Fibroblast of villous mesenchyme (primary cell): ENCODE measurements at regions not wholly inside any gene's neighbourhood (a gene's known extent, or its start where the extent isn't known, plus 50 kb on each side); places are given as distances from the start of the nearest gene placed in this dataset.

ENCODE experiments used
- DNase-seq: peaks from one replicate; pipeline ENCODE4 v3.0.0-alpha.2; 2010; ENCODE audit warnings: low read depth
- H3K4me3 ChIP-seq: 2 replicates; pipeline ENCODE4 v1.5.1; 2011; ENCODE audit warnings: low read depth, mild to moderate bottlenecking, low read length
- TF ChIP-seq, protein P1 (sequence below): IDR thresholded peaks from 2 replicates; pipeline ENCODE4 v1.5.1; 2012; ENCODE audit warnings: low read depth, mild to moderate bottlenecking, low read length; ENCODE audit not compliant: insufficient read depth

DNA sequence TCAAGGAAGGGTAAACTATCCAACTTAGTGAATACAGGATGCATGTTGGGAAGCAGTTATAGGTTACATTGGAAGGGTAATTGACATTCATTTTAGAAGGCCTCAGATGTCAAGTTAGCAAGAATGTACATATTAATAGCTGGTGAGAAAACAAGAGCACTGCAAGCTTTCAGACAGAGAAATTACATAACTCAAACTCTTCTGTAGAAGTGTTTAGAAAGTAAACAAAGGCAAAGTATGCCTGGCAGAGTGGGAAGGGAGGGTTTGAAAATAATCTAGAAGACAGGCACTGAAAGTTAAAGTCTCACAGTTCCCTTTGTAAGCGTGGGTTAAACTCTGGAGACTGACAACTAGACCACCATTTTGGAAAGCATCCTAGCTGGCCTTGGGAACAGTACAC is 406.2 kb downstream of the ANKRD50 start:
- DNase-seq, result no peak

DNA sequence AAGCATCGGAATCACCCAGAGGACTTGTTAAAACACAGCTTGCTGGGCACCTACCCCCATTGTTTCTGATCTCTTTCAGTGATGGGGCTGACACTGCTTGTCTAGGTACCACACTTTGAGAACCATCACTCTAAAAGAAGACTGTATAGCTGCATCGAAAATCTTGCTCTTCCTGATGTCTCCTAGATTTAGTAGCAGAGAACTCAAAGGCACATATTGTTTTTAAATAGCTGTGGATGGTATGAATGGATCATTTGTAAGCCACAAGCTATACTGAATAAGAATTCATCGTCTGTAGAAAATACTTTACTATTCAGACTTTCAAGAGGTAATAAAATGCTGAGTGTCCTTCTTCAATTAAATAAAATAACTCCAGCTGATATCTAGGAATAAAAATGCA is 405.4 kb downstream of the ANKRD50 start:
- no peak overlapping the region for H3K4me3 ChIP-seq
- no peak for DNase-seq
- TF ChIP-seq, protein P1, sequence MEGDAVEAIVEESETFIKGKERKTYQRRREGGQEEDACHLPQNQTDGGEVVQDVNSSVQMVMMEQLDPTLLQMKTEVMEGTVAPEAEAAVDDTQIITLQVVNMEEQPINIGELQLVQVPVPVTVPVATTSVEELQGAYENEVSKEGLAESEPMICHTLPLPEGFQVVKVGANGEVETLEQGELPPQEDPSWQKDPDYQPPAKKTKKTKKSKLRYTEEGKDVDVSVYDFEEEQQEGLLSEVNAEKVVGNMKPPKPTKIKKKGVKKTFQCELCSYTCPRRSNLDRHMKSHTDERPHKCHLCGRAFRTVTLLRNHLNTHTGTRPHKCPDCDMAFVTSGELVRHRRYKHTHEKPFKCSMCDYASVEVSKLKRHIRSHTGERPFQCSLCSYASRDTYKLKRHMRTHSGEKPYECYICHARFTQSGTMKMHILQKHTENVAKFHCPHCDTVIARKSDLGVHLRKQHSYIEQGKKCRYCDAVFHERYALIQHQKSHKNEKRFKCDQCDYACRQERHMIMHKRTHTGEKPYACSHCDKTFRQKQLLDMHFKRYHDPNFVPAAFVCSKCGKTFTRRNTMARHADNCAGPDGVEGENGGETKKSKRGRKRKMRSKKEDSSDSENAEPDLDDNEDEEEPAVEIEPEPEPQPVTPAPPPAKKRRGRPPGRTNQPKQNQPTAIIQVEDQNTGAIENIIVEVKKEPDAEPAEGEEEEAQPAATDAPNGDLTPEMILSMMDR, result no peak

More for the DNA sequence above, 406.2 kb downstream of the ANKRD50 start:
- TF ChIP-seq, protein P1, result no peak
- H3K4me3 ChIP-seq, result no peak overlapping the region

DNA sequence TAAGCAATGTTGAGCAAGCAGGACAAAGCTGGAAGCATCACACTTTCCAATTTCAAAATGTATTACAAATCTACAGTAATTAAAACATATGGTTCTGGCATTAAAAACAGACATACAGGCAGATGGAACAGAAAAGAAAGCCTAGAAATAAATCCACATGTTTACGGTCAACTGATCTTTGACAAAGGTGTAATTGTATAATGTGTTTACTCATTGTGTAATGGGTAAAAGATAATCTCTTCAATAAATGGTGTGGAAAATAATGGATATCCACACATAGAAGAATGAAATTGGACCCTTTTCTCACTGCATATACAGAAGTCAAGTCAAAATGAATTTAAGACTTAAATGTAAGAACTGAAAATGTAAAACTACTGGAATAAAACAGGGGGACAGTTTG is 394.2 kb downstream of the ANKRD50 start:
- TF ChIP-seq, protein P1, result no peak
- no peak overlapping the region for H3K4me3 ChIP-seq
- no peak for DNase-seq

DNA sequence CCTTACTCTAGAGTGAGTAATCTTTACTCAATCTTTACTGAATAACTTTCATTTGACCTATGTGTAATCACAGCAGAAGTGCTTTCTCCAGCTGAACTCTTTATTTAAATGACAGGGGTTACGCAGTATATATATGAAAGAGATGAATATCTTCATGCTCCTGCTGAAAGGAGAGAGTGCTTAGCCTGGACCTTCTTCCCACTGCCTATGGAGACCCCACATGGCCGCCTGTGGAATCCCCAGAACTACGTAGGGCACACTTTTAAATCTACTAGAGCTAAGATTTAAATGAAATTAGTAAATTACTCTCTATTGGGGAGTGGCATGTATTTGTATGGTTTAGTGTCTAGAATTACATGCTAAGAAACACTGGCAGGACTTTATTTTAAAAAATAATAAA is 391.2 kb downstream of the ANKRD50 start:
- no peak overlapping the region for H3K4me3 ChIP-seq
- peak; percentile 9 for DNase-seq
- TF ChIP-seq, protein P1, result peak; percentile 7

DNA sequence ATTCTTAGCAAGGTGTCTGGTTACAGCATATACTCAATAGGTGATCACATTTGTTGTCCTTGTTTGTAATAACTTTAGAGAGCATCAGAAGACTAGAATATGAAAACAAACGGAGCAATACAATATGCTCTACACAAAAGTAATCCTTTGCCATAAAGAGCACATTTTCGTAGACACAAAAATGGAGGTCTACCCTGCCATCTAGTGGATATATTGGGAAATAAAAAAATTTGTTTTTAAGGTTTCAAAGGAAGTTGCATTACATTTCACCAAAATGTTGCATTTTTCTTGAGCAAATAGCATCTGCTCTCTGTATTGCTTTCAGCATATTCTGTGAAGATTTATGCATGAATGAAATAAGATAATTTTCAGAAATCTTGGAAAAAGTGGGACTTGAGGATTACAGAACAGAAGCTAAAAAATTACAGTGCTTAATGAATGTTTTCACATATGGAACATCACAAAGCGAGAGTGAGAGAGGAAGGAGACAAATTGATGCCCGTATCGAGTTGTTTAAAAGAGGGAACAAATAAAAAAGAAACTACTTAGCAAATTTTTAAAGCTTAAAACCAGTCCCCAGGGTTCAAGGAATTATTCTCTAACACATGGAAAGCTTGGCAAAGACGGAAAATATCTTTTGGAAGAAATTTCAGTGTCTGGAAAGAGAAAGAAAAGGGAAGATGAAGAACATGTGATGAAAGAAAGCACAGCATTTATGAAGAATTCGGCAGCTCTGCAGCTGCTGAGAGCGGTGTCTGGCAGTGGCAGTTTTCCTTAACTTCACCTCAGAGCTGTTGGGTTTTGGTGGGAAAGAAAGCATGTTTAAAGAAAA is 390.1 kb downstream of the ANKRD50 start:
- DNase-seq, result peak; percentile 56
- TF ChIP-seq, protein P1, result peak; percentile 54
- H3K4me3 ChIP-seq, result no peak overlapping the region

DNA sequence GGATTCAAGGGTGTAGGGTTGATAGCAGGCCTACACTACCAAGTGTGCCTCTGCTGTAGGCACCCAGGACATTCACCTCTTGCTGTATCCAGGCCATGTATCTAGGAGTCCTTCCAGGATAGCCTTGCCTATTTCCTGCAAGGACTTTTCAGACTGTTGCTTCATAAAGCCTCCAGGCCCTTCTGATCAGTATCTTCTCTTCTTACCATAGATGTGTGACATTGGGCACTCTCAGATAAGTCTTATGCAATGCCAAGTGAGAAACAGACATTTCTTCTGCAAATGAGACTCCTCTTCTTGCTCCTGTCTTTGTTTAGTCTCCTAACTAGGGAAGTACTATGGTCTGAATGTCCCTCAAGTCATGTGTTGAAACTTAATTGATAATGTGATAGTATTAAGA is 386.8 kb downstream of the ANKRD50 start:
- H3K4me3 ChIP-seq, result no peak overlapping the region
- DNase-seq, result no peak
- TF ChIP-seq, protein P1, result no peak
